Vagina (tissue), 2 donors: ENCODE measurements at regions not wholly inside any gene's neighbourhood (a gene's known extent, or its start where the extent isn't known, plus 50 kb on each side); places are given as distances from the start of the nearest gene placed in this dataset.
"Not testable (repeated sequence)": the region's sequence is repeated elsewhere in the genome, so short reads cannot be mapped to it uniquely, and the experiment has no call there.

Source experiments
- POLR2A ChIP-seq, 2 donors: fragments of 450-650 bp; IDR thresholded peaks; one replicate each; pipeline ENCODE4 v1.6.1; 2017; ENCODE audit warnings: antibody characterized with exemption in 2 of 2, mild to moderate bottlenecking in 2 of 2, moderate library complexity in 2 of 2
- POLR2AphosphoS5 ChIP-seq, 2 donors: sonication (generic); formaldehyde crosslinking; IDR thresholded peaks; one replicate each; pipeline ENCODE4 v1.9.0; 2017; ENCODE audit warnings: antibody characterized with exemption in 2 of 2, mild to moderate bottlenecking in 2 of 2, low read depth in 1 of 2; ENCODE audit not compliant: insufficient read depth in 1 of 2

- not testable (repeated sequence) for TF ChIP-seq POLR2AphosphoS5 (IDR thresholded peaks at IDR 0.05; ENCODE audit: insufficient read depth in 1 of 2, low read depth in 1 of 2); POLR2A (IDR thresholded peaks at IDR 0.05)
These were observed 368.8 kb downstream of the ADGRD1 start for GRCh38 chr12:131322460-131322859.
